ENCODE measurements at regions not wholly inside any gene's neighbourhood (a gene's known extent, or its start where the extent isn't known, plus 50 kb on each side); places are given as distances from the start of the nearest gene placed in this dataset.

DNA sequence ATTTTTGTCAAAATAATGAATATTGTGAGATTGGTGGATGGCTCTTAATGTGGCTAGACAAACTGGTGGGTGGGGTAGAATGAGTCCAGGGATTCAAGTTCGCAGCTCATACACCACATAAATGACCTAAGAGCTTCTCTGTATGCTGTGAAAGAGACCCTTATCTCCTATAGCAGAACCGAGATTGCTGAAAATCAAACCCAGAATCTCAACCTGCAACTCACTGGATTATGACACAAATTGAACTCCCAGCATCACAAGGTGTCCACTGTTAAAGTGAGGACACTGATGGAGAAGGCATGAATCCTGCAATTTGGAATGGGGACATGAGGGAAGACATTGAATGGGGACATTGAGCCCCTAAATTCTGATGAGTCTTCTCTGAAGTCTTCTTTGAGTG is 51.3 kb upstream of the CNKSR3 start:
- TF ChIP-seq, protein P1, sequence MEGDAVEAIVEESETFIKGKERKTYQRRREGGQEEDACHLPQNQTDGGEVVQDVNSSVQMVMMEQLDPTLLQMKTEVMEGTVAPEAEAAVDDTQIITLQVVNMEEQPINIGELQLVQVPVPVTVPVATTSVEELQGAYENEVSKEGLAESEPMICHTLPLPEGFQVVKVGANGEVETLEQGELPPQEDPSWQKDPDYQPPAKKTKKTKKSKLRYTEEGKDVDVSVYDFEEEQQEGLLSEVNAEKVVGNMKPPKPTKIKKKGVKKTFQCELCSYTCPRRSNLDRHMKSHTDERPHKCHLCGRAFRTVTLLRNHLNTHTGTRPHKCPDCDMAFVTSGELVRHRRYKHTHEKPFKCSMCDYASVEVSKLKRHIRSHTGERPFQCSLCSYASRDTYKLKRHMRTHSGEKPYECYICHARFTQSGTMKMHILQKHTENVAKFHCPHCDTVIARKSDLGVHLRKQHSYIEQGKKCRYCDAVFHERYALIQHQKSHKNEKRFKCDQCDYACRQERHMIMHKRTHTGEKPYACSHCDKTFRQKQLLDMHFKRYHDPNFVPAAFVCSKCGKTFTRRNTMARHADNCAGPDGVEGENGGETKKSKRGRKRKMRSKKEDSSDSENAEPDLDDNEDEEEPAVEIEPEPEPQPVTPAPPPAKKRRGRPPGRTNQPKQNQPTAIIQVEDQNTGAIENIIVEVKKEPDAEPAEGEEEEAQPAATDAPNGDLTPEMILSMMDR (IDR thresholded peaks at IDR 0.05; ENCODE audit: insufficient read depth, low read depth, low read length, missing control alignments) = no peak
- no peak overlapping the region for H3K4me3 ChIP-seq (ENCODE audit: low read length)
- DNase-seq (ENCODE audit: low read depth) = no peak

DNA sequence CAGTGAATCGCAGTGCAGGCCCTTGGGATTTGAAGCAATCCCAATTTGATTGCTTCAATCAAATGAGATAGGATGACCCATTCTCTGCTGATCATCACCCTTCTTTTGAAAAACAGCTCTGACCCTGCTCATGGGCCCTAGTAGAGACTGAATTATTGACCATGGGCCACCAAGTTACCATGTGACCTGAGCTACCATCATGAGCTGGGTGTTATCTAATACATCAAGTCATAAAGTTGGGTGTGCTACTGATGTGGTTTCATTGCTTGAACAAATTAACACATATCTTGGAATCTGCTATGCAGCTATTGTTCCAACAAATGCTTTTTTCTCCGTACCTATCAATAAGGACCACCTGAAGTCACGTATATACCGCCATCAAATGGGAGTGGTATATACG is 54.8 kb upstream of the CNKSR3 start:
- DNase-seq (ENCODE audit: low read depth) = no peak
- TF ChIP-seq, protein P1 (IDR thresholded peaks at IDR 0.05; ENCODE audit: insufficient read depth, low read depth, low read length, missing control alignments) = no peak
- no peak overlapping the region for H3K4me3 ChIP-seq (ENCODE audit: low read length)

DNA sequence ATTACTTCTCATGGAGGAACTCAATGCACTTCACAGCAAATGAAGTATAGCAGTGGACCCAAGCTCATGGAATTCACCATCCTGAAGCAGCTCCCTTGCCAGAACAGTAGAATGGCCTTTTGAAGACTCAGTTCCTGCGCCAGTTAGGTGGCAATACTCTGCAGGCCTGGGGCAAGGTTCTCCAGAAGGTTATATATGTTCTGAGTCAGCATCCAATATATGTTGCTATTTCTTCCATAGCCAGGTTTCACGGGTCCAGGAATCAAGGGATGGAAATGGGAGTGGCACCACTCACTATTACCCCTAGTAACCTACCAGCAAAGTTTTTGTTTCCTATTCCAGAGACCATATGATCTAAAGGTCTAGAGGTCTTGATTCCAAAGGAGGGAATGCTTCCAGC is 56.4 kb upstream of the CNKSR3 start:
- no peak overlapping the region for H3K4me3 ChIP-seq (ENCODE audit: low read length)
- TF ChIP-seq, protein P1 (IDR thresholded peaks at IDR 0.05; ENCODE audit: insufficient read depth, low read depth, low read length, missing control alignments) = no peak
- DNase-seq (ENCODE audit: low read depth) = no peak

DNA sequence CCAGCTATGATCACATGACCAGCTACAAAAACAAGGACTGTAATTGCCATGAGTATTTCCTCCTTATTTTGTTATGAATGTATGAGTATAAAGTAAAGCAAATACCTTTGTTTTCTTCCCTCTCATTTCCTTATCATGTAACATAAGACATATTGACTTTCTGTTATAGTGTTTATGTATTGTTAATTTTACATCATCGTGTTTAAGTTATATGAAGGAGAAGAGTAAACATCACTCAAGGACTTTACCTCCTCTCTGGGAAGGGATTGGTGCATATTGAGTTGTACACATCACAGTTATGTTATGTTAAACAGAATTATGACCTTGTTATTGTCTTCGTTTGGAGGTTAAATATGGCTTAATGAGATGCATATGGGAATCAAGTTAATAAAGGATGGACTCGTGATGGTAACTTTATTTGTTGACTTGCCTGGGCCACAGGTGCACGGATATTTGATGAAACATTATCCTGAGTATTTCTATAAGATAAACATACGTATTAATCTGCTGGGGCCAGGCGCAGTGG is 57.3 kb upstream of the CNKSR3 start:
- DNase-seq (ENCODE audit: low read depth) = no peak
- no peak overlapping the region for H3K4me3 ChIP-seq (ENCODE audit: low read length)
- TF ChIP-seq, protein P1 (IDR thresholded peaks at IDR 0.05; ENCODE audit: insufficient read depth, low read depth, low read length, missing control alignments) = no peak

DNA sequence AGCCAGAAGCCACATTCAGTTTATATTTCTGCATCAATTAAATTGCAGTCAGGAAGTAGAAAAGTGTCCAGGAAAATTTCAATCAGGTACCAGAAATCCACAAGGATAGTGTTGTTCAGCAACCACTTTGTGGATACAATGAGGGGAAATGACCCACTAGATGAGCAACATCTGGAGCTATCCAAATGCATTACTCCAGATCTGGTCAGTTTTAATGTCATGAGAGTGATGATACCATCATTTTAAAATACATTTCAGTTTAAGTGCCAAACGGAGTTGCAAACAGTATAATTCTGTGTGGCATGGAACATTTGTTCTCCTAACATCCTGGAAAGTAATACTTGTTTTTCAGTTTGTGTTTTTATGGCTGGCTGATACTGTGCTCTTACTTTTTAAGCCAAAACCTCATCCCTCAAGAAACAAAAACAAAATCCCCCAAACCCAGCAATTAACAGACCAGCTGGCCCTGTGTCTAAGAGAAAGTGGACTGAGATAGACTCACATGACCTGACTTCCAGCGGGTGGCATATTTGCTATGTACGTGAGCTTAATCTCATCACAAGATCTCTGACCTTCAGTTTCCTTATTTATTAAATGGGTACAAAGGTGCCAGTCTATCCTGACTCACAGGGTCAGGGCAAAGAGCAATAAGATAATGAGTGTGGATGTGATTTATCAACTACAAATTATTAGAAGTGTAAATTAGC is 58.8 kb upstream of the CNKSR3 start:
- no peak overlapping the region for H3K4me3 ChIP-seq (ENCODE audit: low read length)
- TF ChIP-seq, protein P1 (IDR thresholded peaks at IDR 0.05; ENCODE audit: insufficient read depth, low read depth, low read length, missing control alignments) = no peak
- DNase-seq (ENCODE audit: low read depth) = no peak

DNA sequence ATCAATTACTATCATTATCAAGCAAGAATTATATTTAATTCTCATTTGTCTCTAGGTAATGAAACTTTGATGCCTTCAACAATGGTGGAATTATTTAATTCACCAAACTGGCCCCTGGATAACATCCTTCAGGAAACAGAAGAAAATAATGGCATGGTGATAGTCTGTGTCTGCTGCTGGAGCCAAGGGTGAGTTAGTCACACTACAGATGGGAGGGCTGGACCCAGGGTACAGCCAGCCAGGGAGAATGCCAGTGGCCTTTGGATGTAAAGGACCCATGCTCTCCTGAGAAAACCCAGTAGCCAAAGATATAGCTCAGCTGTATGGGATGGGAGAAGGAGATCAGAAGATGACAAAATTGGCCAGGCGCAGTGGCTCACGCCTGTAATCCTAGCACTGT is 60.0 kb upstream of the CNKSR3 start:
- TF ChIP-seq, protein P1 (IDR thresholded peaks at IDR 0.05; ENCODE audit: insufficient read depth, low read depth, low read length, missing control alignments) = no peak
- no peak for DNase-seq (ENCODE audit: low read depth)

DNA sequence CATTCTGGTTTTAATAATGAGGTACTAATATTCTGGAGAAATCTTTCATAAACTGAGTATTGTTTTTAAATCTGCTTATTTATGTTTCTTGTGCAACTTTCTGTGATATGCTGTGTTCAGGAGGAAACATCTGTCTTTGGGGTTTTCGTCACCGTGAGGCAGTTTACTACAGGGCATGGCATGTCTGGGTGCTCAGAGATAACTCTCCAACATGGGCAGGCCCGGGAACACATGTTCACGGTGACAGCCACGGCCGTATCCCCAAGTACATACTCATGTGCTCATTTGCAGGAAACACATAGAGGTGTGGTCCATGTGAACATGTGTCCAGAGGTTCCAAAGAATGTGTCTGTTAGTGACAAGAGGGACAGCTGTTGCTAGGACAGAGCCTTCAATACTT is 62.1 kb upstream of the CNKSR3 start:
- H3K4me3 ChIP-seq (ENCODE audit: low read length) = no peak overlapping the region
- no peak for DNase-seq (ENCODE audit: low read depth)
- TF ChIP-seq, protein P1 (IDR thresholded peaks at IDR 0.05; ENCODE audit: insufficient read depth, low read depth, low read length, missing control alignments) = no peak

More for the DNA sequence above, 60.0 kb upstream of the CNKSR3 start:
- H3K4me3 ChIP-seq (ENCODE audit: low read length) = no peak overlapping the region
